ENCODE measurements at regions not wholly inside any gene's neighbourhood (a gene's known extent, or its start where the extent isn't known, plus 50 kb on each side); places are given as distances from the start of the nearest gene placed in this dataset.

- DNase-seq (ENCODE audit: low spot score) = no peak
These were observed 540.9 kb upstream of the RAB6C start for GRCh38 chr2:129438501-129439057.

GRCh38 chr2:129439406-129440302, 539.8 kb upstream of the RAB6C start:
- no peak for DNase-seq (ENCODE audit: low spot score)

GRCh38 chr2:129441610-129442009, 537.9 kb upstream of the RAB6C start:
- DNase-seq (ENCODE audit: low spot score) = no peak

GRCh38 chr2:129443235-129443864, 536.1 kb upstream of the RAB6C start:
- no peak for DNase-seq (ENCODE audit: low spot score)

GRCh38 chr2:129443865-129444739, 535.4 kb upstream of the RAB6C start:
- DNase-seq (ENCODE audit: low spot score) = no peak

GRCh38 chr2:129444751-129445150, 534.7 kb upstream of the RAB6C start:
- no peak for DNase-seq (ENCODE audit: low spot score)

- DNase-seq (ENCODE audit: low spot score) = no peak
These were observed 522.8 kb upstream of the RAB6C start for GRCh38 chr2:129456691-129457090.

GRCh38 chr2:129457277-129457818, 522.1 kb upstream of the RAB6C start:
- no peak for DNase-seq (ENCODE audit: low spot score)

GRCh38 chr2:129458006-129458405, 521.5 kb upstream of the RAB6C start:
- no peak for DNase-seq (ENCODE audit: low spot score)

GRCh38 chr2:129458436-129458835, 521.0 kb upstream of the RAB6C start:
- DNase-seq (ENCODE audit: low spot score) = no peak

GRCh38 chr2:129459200-129459876, 520.1 kb upstream of the RAB6C start:
- DNase-seq (ENCODE audit: low spot score) = no peak

- no peak for DNase-seq (ENCODE audit: low spot score)
These were observed 519.6 kb upstream of the RAB6C start for GRCh38 chr2:129459881-129460280.

GRCh38 chr2:129460299-129461198, 518.9 kb upstream of the RAB6C start:
- DNase-seq (ENCODE audit: low spot score) = no peak

GRCh38 chr2:129462349-129462748, 517.1 kb upstream of the RAB6C start:
- DNase-seq (ENCODE audit: low spot score) = no peak

- DNase-seq (ENCODE audit: low spot score) = no peak
These were observed 516.5 kb upstream of the RAB6C start for GRCh38 chr2:129462967-129463366.

GRCh38 chr2:129464036-129464435, 515.4 kb upstream of the RAB6C start:
- DNase-seq (ENCODE audit: low spot score) = no peak

GRCh38 chr2:129464631-129465030, 514.8 kb upstream of the RAB6C start:
- DNase-seq (ENCODE audit: low spot score) = no peak

GRCh38 chr2:129465045-129465444, 514.4 kb upstream of the RAB6C start:
- no peak for DNase-seq (ENCODE audit: low spot score)

GRCh38 chr2:129466389-129466788, 513.1 kb upstream of the RAB6C start:
- DNase-seq (ENCODE audit: low spot score) = no peak
